ENCODE measurements at regions not wholly inside any gene's neighbourhood (a gene's known extent, or its start where the extent isn't known, plus 50 kb on each side); places are given as distances from the start of the nearest gene placed in this dataset.

- Histone ChIP-seq H3K14ac (replicated peaks; ENCODE audit: low read depth, low read length) (no peak overlapping the region), H3K9me3 (ENCODE audit: control insufficient read depth, insufficient read depth, low read length) (peaks cover 5% of the 10 kb centered on the region; the same call in 1 of the 2 replicates), H3K27ac (ENCODE audit: insufficient read depth, low read length) (no peak overlapping the region), H3K18ac (ENCODE audit: low read depth, low read length) (no peak overlapping the region), H3K9me1 (ENCODE audit: insufficient read depth, low read length) (no peaks in the 10 kb centered on the region), H3K4me1 (ENCODE audit: control insufficient read depth, insufficient read depth, low read length) (no peaks in the 10 kb centered on the region), H3K36me3 (ENCODE audit: control insufficient read depth, insufficient read depth, low read length) (no peaks in the 10 kb centered on the region), H3K4ac (ENCODE audit: low read depth, low read length) (no peak overlapping the region), H2BK5ac (ENCODE audit: low read depth, low read length, poor library complexity, severe bottlenecking) (no peak overlapping the region), H3K27me3 (ENCODE audit: control insufficient read depth, insufficient read depth, low read length) (no peaks in the 10 kb centered on the region), H3K9ac (ENCODE audit: low read depth, low read length) (no peak overlapping the region), H3K4me3 (ENCODE audit: insufficient read depth, low read depth, low read length) (no peak overlapping the region), H3K56ac (ENCODE audit: extremely low read depth, insufficient read depth, low read length) (no peak overlapping the region), H2BK20ac (ENCODE audit: low read depth, low read length) (no peak overlapping the region), H4K8ac (ENCODE audit: low read depth in 2 of 2, low read length in 2 of 2) (no peak overlapping the region), H2AFZ (replicated peaks; ENCODE audit: low read length, poor library complexity) (no peak overlapping the region), H2BK120ac (ENCODE audit: low read depth, low read length) (no peak overlapping the region), H4K5ac (ENCODE audit: low read depth, low read length) (no peak overlapping the region), H3K79me1 (ENCODE audit: low read depth in 1 of 2, low read length in 2 of 2) (no peaks in the 10 kb centered on the region), H3K4me2 (ENCODE audit: low read depth, low read length) (no peak overlapping the region), H3K23ac (ENCODE audit: low read depth, low read length) (no peak overlapping the region), H2BK15ac (ENCODE audit: low read depth, low read length) (no peak overlapping the region), H4K20me1 (ENCODE audit: insufficient read depth, low read length) (no peaks in the 10 kb centered on the region), H4K91ac (ENCODE audit: insufficient read depth, low read depth, low read length) (no peak overlapping the region), H2AK9ac (replicated peaks; ENCODE audit: low read depth, low read length, poor library complexity) (no peak overlapping the region), H2AK5ac (ENCODE audit: low read depth, low read length) (no peak overlapping the region)
- ChIA-PET POLR2A (ENCODE audit: unreplicated experiment) (interaction anchor here (1.0 kb wide), 1 partner anchor 10 kb away, joined by 3 read pairs; no protein-coding TSS in a partner anchor), CTCF (interaction anchor here (0.6 to 1.1 kb wide), 2 partner anchors 11 to 836 kb away, joined by 3 read pairs; no protein-coding TSS in a partner anchor)
- dilution Hi-C loops (cut with HindIII; ENCODE audit: low sequenced_read_pairs, unreplicated experiment) (no loop called here), intact Hi-C loops (cut with micrococcal nuclease) (no loop called here), in situ Hi-C loops (cut with MboI; ENCODE audit: low sequenced_read_pairs) (no loop called here)
- no CpG with 5 or more reads among the region's 3 CpGs for WGBS, 2 experiments (ENCODE audit: extremely low coverage in 2 of 2, insufficient read length in 1 of 2)
- no TSS peak for BruUV-seq (replicated peaks)
- DNase-seq, result no peak
- TF ChIP-seq NFE2L2 (IDR thresholded peaks at IDR 0.05; ENCODE audit: low read depth, low read length) (no peak), MAFK (IDR thresholded peaks at IDR 0.05; ENCODE audit: low read depth, low read length) (no peak), MAZ (IDR thresholded peaks at IDR 0.05; ENCODE audit: borderline replicate concordance, low read depth, low read length) (no peak), FOS (IDR thresholded peaks at IDR 0.05; ENCODE audit: low read depth, low read length) (no peak), CTCF (conservative IDR thresholded peaks at IDR 0.05; ENCODE audit: low read depth, low read length) (no peak), RFX5 (IDR thresholded peaks at IDR 0.05; ENCODE audit: low read depth, low read length) (no peak), SMC3 (IDR thresholded peaks at IDR 0.05; ENCODE audit: low read depth, low read length) (no peak), MXI1 (IDR thresholded peaks at IDR 0.05; ENCODE audit: borderline replicate concordance, low read depth, low read length) (no peak), RAD21 (IDR thresholded peaks at IDR 0.05; ENCODE audit: low read length) (no peak), USF2 (IDR thresholded peaks at IDR 0.05; ENCODE audit: low read depth, low read length) (no peak), BHLHE40 (IDR thresholded peaks at IDR 0.05; ENCODE audit: low read depth, low read length) (no peak), RCOR1 (IDR thresholded peaks at IDR 0.05; ENCODE audit: insufficient replicate concordance, low read length) (no peak)
- ATAC-seq (ENCODE audit: low read depth), result no peak
Measured at GRCh38 chr6:10174056-10174455, 240.8 kb downstream of the TFAP2A start.
